ENCODE measurements at regions not wholly inside any gene's neighbourhood (a gene's known extent, or its start where the extent isn't known, plus 50 kb on each side); places are given as distances from the start of the nearest gene placed in this dataset.

GRCh38 chr13:81682081-81682630 is 1341.2 kb upstream of the SPRY2 start:
- TF ChIP-seq REST (IDR thresholded peaks at IDR 0.05; ENCODE audit: insufficient replicate concordance, low read depth) (no peak), CTCF (IDR thresholded peaks at IDR 0.05; ENCODE audit: insufficient read depth, low read length) (no peak), POLR2AphosphoS5 (IDR thresholded peaks at IDR 0.05; ENCODE audit: low read depth) (no peak), GABPA (IDR thresholded peaks at IDR 0.05; ENCODE audit: low read depth) (no peak)

All from HL-60 (cell line).